NOMO-1 treated with DMSO at 0.1 percent for 48 hours (cell line): ENCODE measurements at regions not wholly inside any gene's neighbourhood (a gene's known extent, or its start where the extent isn't known, plus 50 kb on each side); places are given as distances from the start of the nearest gene placed in this dataset.
"Not testable (repeated sequence)": the region's sequence is repeated elsewhere in the genome, so short reads cannot be mapped to it uniquely, and the experiment has no call there.

Experiments used
- DNase-seq: peaks from one replicate; lab custom pipeline; 2025; ENCODE audit not compliant: unreplicated experiment; lab: John Stamatoyannopoulos, UW

DNA sequence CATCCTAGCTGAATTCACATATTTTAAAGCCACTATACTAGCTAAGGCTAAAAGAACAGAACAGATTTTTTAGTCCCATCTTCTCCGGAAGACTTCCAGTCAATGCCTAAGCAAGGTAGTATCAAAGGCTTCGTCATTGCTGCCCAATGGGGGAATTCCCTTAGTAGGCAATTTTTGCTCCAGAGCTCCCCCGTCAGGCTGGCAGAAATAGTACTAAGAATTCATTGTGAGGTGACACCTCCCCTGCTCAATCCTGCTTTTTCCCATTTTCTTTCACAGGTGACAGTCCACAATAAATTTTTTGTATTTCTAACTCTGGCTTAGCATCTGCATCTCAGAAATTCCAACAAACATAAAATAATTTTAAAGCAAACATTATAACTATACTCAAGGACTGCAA is 52.8 kb upstream of the SRSF6 start:
- no peak for DNase-seq

DNA sequence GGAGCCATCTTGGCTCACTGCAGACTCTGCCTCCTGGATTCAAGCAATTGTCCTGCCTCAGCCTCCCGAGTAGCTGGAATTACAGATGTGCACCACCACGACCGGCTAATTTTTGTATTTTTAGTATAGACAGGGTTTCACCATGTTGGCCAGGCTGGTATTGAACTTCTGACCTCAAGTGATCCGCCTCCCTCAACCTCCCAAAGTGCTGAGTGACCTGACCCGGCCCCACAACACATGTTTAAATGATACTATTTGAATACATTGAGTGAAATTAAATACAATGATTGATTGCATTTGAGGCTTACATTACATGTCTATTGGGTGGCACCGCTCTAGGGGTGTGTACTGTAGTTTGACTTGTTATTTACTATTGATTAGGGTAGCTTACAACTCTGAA is 56.8 kb upstream of the SRSF6 start:
- DNase-seq: not testable (repeated sequence)

DNA sequence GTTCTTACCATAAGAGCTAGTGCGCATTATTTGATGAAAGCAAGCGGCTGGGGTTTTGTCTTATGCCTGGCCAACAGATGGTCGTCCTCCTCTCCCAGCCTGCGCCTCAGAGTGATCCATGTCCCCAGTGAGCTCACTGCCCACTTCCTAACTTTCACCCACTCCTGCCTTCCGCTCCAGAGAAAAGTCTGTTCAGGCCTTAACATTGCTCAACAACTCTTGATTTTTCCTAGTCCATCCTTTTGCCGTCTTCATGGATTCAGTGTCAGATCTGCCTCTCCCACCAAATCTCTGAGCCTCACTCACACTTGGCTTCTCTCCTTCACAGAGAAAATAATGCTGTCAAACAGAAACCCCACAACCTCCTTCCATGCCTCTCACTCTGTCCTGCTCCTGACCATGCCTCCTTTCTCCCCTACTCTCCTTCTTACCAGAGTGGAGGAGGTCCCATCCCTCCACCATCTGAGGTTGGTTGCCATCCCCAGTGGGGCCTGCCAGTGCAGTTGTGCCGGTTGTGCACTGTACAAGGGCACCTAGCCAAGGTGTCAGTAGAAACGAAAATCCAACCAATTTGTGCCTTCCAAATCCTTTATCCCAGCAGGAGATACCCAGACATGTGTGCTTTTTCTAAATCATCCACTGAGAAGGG is 58.9 kb upstream of the SRSF6 start:
- DNase-seq: no peak

DNA sequence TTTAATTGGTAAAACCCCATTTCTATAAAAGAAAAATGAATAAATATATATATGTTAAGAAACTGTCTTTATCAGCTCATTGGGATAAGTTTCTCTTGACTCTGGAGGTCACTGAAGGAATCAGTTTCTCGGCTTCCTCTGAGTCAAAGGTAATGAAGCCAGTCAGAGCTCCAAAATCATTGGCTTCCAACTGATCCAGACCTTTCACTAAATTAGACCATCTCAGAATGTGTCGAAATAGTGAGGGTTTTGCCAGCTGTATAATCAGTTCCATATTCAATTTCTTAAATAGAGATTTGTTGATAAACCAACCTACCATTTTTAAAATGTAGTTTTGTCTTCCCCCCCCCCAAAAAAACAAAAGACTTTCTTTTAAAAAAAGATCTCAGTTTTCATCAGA is 60.5 kb upstream of the SRSF6 start:
- DNase-seq: no peak

DNA sequence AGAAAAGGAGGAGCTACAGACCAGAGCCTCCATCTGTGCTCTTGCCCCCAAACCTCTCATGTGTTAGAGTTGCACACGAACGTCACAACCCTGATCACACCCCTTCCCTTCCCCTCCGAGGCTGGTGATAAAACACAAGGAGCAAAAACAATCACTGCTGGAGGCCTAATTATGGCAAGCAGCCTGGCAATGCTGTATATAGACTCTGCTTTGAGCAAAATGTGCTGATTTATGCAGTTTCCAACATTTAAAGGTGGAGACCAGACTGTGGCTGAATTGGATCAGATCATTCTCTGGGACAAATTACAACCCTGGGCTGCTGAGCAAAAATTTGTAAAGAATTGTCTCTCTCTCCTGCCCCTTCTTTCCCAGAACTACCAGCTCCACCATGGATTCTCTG is 64.6 kb upstream of the SRSF6 start:
- DNase-seq: no peak

DNA sequence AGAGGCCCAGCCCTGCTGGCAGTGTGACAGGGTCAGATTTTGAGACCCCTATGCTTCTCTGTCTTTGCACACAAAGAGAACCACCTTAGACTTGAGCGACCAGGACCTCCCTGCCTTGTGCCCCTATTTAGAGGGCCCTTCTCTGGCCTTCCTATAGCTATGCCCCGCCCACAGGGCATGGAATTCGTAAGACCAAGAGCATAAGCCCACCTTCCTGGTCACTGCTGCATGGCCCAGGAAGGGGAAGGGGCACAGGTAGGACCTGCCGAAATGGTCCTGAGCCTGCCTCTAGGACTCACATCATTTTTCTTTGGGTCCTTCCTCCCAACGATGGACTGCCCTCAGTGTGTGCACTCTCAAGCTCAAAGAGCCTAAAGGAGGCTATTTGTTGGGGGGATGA is 65.1 kb upstream of the SRSF6 start:
- no peak for DNase-seq

DNA sequence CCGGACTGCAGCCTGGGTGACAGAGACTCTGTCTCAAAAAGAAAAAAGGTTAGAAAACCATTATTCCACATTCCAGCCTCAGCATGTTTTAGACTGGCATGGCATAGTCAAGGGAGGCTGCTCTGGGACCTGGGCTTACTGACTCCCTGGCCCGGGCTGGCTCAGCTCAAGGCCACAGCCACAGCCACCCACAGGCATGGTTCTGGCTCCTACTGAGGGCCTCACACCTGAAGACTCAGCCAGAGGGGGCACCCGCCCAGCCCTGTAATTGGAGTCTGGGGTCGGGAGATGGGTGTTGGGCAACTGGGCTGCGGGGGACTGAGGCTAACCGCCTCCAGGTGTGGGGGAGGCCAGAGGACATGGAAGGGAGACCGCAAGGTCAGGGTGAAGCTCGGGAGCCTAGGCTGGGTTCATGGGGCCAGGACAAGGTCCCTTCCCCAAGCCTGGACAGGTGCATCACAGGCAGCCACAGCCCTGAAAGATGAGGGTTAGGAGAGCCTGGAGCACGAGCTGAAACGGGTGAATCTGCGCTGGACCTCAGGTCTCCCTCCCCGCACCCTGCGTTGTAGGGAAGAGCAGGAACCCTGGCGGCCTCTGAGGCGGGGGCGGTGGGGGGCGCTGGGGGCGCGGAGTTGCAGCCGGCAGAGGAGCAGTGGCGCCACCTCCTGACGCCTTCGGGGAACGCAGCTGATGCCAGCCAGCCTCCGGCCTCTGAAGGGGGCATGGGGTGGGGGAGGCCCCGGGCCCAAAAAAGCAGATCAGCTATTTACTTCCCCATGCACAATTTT is 67.7 kb upstream of the SRSF6 start:
- DNase-seq: no peak

GRCh38 chr20:43389211-43389610 is 68.5 kb upstream of the SRSF6 start:
- no peak for DNase-seq

DNA sequence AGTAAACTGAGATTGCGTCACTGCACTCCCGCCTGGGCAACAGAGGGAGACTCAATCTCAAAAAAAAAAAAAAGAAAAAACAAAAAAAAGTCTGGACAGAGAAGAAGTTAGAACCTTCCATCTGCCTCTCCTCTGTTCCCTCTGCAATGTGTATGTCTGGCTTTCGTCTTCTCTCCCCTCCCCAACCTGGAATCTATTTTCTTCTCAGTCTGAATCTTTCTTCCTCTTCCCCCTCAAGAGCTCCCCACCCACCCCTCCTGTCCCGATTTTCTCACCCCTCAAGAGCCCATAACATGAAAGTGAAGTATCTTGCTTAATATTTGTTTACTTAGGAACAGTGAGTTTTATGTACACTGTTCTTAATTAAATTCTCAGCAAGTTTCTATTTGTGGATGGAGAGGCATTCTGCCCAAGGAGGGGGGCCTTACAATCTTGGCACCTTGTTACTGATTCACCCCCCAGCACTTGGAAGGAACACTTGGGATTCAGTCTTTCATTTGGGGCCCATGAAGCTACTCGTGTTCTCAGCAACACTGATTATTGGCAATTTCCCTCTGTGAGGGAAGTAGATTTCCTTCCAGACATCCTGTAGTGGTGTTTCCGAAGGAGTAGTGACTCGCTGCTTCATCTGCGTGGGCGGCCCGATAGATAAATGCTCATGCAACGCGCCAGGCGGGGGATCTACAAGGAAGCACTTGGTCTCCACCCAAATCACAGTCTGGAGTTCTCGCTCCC is 69.3 kb upstream of the SRSF6 start:
- no peak for DNase-seq

DNA sequence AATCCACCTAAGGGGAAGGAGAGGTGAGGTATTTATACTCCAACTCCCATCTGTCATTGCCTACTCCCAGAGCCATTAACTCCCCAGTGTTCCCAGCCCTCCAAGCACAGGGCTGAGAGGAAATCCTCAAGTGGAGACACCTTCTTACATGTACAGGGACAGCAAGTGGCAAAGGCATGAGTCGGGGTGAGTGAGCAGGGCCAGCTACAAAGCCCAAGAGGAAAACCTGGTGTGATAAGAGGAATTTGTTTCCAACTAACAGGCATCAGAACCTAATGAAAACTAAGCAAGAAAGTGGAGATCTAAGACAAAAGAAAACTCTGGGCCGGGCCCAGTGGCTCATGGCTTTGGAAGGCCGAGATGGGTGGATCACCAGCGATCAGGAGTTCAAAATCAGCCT is 70.0 kb upstream of the SRSF6 start:
- no peak for DNase-seq

DNA sequence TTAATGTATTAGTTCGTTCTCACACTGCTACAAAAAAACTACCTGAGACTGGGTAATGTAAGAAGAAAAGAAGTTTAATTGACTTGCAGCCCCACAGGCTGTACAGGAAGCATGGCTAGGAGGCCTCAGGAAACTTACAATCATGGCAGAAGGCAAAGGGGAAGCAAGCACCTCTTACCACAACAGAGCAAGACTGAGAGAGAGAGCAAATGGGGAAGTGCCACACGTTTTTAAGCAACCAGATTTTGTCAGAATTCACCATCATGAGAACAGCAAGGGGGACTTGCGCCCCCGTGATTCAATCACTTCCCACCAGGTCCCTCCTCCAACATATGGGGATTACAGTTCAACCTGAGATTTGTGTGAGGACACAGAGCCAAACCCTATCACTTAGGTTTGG is 70.8 kb upstream of the SRSF6 start:
- peak; percentile 50 for DNase-seq

GRCh38 chr20:43385914-43386313 is 71.8 kb upstream of the SRSF6 start:
- DNase-seq: no peak

DNA sequence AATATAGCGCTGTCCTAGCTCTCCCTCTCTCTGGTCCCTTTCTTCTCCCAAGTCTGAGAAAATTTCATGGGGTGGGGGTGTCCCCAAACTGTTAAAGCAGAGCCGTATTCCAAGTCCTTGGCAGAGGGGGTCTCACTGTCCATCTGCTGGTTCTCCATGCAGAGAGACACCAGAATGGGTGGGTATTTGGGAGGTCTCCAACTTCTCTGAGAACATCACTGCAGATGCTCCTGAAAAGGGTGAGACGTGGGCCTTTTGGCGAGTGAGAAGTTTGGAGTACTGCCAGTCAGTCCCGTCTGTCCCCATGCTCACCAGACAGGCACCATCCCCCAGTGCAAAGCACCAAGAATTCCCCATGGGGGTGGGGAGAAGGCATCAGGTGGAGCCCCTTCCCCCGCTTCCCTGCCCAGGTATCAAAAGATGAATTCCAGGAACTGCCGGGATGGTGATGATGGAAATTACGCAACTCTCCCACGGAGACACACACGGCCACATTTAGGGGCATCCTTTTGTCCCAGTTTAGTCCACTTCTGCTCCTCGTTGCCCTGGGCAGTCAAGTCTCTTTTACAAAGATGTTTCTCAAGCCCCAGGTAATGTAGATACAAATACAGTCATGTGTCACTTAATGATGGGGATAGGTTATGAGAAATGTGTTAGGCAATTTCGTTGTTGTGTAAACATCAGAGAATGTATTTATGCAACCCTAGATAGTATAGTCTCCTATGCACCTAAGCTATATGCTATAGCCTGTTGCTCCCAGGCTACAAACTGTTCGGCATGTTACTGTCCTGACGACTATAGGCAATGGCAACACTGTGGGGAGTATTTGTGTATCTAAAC is 73.4 kb upstream of the SRSF6 start:
- DNase-seq: no peak

- no peak for DNase-seq
Measured at GRCh38 chr20:43383026-43383795, 74.5 kb upstream of the SRSF6 start.

DNA sequence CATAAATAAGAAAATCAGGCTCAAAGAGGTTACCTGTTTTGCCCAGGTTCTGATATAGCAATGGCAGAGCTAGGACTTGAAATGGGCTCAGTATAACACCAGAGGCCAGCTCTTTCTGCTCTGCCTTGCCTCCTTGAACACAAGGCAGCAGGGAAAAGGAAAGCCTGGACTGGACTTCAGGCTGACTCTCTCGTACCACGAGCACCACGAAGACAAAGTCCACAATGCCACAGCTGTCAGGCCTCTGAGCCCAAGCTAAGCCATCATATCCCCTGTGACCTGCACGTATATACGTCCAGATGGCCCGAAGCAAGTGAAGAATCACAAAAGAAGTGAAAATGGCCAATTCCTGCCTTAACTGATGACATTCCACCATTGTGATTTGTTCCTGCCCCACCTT is 75.6 kb upstream of the SRSF6 start:
- not testable (repeated sequence) for DNase-seq

DNA sequence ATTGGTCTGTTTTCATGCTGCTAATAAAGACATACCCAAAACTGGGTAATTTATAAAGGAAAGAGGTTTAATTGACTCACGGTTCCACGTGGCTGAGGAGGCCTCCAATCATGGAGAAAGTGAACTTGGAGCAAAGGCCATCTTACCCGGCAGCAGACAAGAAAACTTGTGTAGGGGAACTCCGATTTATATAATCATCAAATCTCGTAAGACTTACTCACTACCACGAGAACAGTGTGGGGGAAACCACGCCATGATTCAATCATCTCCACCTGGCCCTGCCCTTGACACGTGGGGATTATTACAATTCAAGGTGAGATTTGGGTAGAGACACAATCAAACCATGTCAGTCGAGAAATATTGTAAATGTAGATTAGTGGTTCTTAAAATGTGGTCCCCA is 76.2 kb upstream of the SRSF6 start:
- not testable (repeated sequence) for DNase-seq

GRCh38 chr20:43379239-43379917 is 78.3 kb upstream of the SRSF6 start:
- no peak for DNase-seq

GRCh38 chr20:43376831-43377230 is 80.9 kb upstream of the SRSF6 start:
- DNase-seq: no peak

- no peak for DNase-seq
Measured at GRCh38 chr20:43375591-43375990, 82.1 kb upstream of the SRSF6 start.

DNA sequence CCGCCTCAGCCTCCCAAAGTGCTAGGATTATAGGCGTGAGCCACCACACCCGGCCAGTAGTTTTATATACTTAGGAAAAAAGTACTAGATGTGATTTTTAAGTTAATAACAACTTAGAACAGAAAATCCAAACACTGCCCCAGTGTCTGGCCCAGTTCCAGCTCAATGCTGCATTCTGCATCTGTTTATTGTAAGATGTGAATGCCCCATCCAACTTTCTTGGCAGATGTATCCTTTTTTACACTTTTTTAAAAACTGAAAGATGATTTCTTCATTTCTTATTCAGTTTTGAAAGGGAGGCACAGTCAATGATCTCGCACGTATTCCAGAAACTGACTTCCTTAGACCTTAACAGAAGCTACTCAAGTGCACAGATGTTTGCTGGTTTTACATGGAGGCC is 85.6 kb upstream of the SRSF6 start:
- no peak for DNase-seq
